A673 (cell line): ENCODE measurements at regions not wholly inside any gene's neighbourhood (a gene's known extent, or its start where the extent isn't known, plus 50 kb on each side); places are given as distances from the start of the nearest gene placed in this dataset.
A peak's percentile ranks its signal among the peaks of the same experiment; 100 is the strongest.

Experiments
- BruUV-seq: library from RNA; stranded (reverse); fragments of 400-500 nt; replicated peaks from 2 replicates; lab custom pipeline; 2021; lab: Mats Ljungman, UMichigan
- CTCF ChIA-PET: fragments of 300-600 bp; sonication (Branson Sonifier 250); formaldehyde crosslinking; loops from one replicate; lab custom pipeline; 2022; ENCODE audit warnings: antibody characterized with exemption; lab: Charles Lee
- POLR2A ChIA-PET: fragments of 300-600 bp; sonication (Branson Sonifier 250); formaldehyde crosslinking; loops from one replicate; lab custom pipeline; 2022; ENCODE audit warnings: antibody characterized with exemption; ENCODE audit not compliant: low non-redundant PET; lab: Charles Lee
- DNase-seq: peaks from one replicate; pipeline ENCODE4 v3.0.0-alpha.2; 2015; ENCODE audit warnings: low spot score
- H3K27ac ChIP-seq: fragments of 200-600 bp; sonication (generic); 2 replicates; pipeline ENCODE4 v1.5.1; 2016; ENCODE audit warnings: mixed run types, low read depth, mild to moderate bottlenecking, mixed read lengths, antibody characterized with exemption, low read length; ENCODE audit not compliant: poor library complexity, severe bottlenecking
- H3K27me3 ChIP-seq: fragments of 200-600 bp; sonication (generic); replicated peaks from 2 replicates; pipeline ENCODE4 v1.6.1; 2017; ENCODE audit warnings: mixed run types, low read depth, mild to moderate bottlenecking, mixed read lengths, antibody characterized with exemption, low read length; ENCODE audit not compliant: insufficient read depth, poor library complexity
- H3K36me3 ChIP-seq: fragments of 200-600 bp; sonication (generic); 2 replicates; pipeline ENCODE4 v1.6.1; 2016; ENCODE audit warnings: mixed run types, mild to moderate bottlenecking, mixed read lengths, antibody characterized with exemption, low read length; ENCODE audit not compliant: insufficient read depth, poor library complexity, severe bottlenecking
- H3K4me1 ChIP-seq: fragments of 200-600 bp; sonication (generic); 2 replicates; pipeline ENCODE4 v1.6.1; 2017; ENCODE audit warnings: mixed run types, mild to moderate bottlenecking, mixed read lengths, antibody characterized with exemption, low read length; ENCODE audit not compliant: insufficient read depth, poor library complexity, severe bottlenecking
- H3K4me3 ChIP-seq: fragments of 200-600 bp; sonication (generic); 2 replicates; pipeline ENCODE4 v1.5.1; 2016; ENCODE audit warnings: low read depth, mixed run types, mild to moderate bottlenecking, mixed read lengths, low read length; ENCODE audit not compliant: poor library complexity, severe bottlenecking
- H3K9me3 ChIP-seq: fragments of 200-600 bp; sonication (generic); 2 replicates; pipeline ENCODE4 v1.6.1; 2016; ENCODE audit warnings: mixed run types, low read depth, mild to moderate bottlenecking, mixed read lengths, antibody characterized with exemption, low read length; ENCODE audit not compliant: poor library complexity, severe bottlenecking
- CTCF ChIP-seq: fragments of 300-800, 200-600 bp; sonication (generic); conservative IDR thresholded peaks from 2 replicates; pipeline ENCODE4 v1.5.1; 2017; ENCODE audit warnings: low read depth, mild to moderate bottlenecking, antibody characterized with exemption, low read length, moderate library complexity, mixed read lengths
- EZH2 ChIP-seq: fragments of 200-600 bp; sonication (generic); IDR thresholded peaks from 2 replicates; pipeline ENCODE4 v1.6.1; 2017; ENCODE audit warnings: borderline replicate concordance, low read depth, mild to moderate bottlenecking, mixed read lengths, antibody characterized with exemption, low read length; ENCODE audit not compliant: poor library complexity, severe bottlenecking
- intact Hi-C: fragments of 100-400 bp; cut with micrococcal nuclease; formaldehyde crosslinking; loops from one replicate; pipeline ENCODE4 v1.10.0; 2022; ENCODE audit not compliant: unreplicated experiment

- H3K4me3 ChIP-seq = no peak overlapping the region
- no peak overlapping the region for H3K27ac ChIP-seq
- ChIA-PET POLR2A (no interaction called here), CTCF (no interaction called here)
- peaks cover 5% of the 10 kb centered on the region for H3K4me1 ChIP-seq
- H3K27me3 ChIP-seq = no peaks in the 10 kb centered on the region
- BruUV-seq = no TSS peak
- peak; percentile 16; the same call in 1 of the 2 replicates for TF ChIP-seq CTCF
- no peak for TF ChIP-seq EZH2
- DNase-seq = no peak
- H3K36me3 ChIP-seq = no peaks in the 10 kb centered on the region
- intact Hi-C loops = no loop called here
- H3K9me3 ChIP-seq = no peaks in the 10 kb centered on the region
Observed at GRCh38 chr4:13933191-13933590, 305.7 kb upstream of the BOD1L1 start.

- H3K4me3 ChIP-seq = no peak overlapping the region
- no peak overlapping the region for H3K27ac ChIP-seq
- H3K4me1 ChIP-seq = no peaks in the 10 kb centered on the region
- no TSS peak for BruUV-seq
- POLR2A ChIA-PET = no interaction called here
- no peaks in the 10 kb centered on the region for H3K36me3 ChIP-seq
- no peaks in the 10 kb centered on the region for H3K27me3 ChIP-seq
- DNase-seq = no peak
- H3K9me3 ChIP-seq = no peaks in the 10 kb centered on the region
- CTCF ChIA-PET = no interaction called here
- no peak for TF ChIP-seq EZH2
- TF ChIP-seq CTCF = no peak
- intact Hi-C loops = no loop called here
Observed at GRCh38 chr4:13938299-13938698, 310.8 kb upstream of the BOD1L1 start.

- Histone ChIP-seq H3K27me3 (no peaks in the 10 kb centered on the region), H3K27ac (no peak overlapping the region), H3K9me3 (no peaks in the 10 kb centered on the region), H3K36me3 (no peaks in the 10 kb centered on the region), H3K4me3 (no peak overlapping the region), H3K4me1 (no peaks in the 10 kb centered on the region)
- ChIA-PET CTCF (no interaction called here), POLR2A (no interaction called here)
- intact Hi-C loops = no loop called here
- no peak for DNase-seq
- BruUV-seq = no TSS peak
- TF ChIP-seq CTCF (no peak), EZH2 (no peak)
Observed at GRCh38 chr4:13940921-13941320, 313.4 kb upstream of the BOD1L1 start.
